Activated CD8-positive, alpha-beta memory T cell treated with anti-CD3 and anti-CD28 coated beads, Interleukin-2, amount 50 U/mL, for 4 hours (primary cell): ENCODE measurements at regions not wholly inside any gene's neighbourhood (a gene's known extent, or its start where the extent isn't known, plus 50 kb on each side); places are given as distances from the start of the nearest gene placed in this dataset.
"Not testable (repeated sequence)": the region's sequence is repeated elsewhere in the genome, so short reads cannot be mapped to it uniquely, and the experiment has no call there.

Experiments used
- DNase-seq: peaks from one replicate; pipeline ENCODE4 v3.0.0-alpha.2; 2020

GRCh38 chr20:53855733-53856132 is 214.7 kb downstream of the BCAS1 start:
- no peak for DNase-seq

GRCh38 chr20:53854609-53854926 is 215.8 kb downstream of the BCAS1 start:
- not testable (repeated sequence) for DNase-seq

DNA sequence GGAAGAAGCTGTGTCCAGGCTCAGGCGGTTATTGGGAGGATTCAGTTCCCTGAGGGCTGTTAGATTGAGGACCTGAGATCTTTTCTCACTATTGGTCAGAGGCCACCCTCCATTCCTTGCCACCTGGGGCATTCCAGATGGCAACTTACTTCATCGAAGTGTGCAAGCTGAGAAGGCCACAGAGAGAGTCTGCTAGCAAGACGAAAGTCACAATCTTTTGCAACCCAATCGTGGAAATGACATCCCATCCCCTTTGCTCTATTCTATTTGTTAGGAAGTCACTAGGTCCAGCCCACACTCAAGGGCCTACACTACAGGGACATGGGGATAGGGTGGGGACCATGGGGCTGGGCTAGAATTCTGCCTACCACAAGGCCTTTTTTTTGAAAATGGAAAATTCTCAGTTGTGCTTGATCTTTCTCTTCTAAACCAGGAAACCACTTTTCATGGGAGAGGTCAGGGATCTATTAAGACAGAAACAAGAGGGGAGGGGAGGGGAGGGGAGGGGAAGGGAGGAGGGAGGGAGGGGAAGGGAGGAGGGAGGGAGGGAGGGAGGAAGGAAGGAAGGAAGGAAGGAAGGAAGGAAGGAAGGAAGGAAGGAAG is 217.2 kb downstream of the BCAS1 start:
- no peak for DNase-seq

- DNase-seq, result no peak
These were observed 217.7 kb downstream of the BCAS1 start for GRCh38 chr20:53852691-53853090.

DNA sequence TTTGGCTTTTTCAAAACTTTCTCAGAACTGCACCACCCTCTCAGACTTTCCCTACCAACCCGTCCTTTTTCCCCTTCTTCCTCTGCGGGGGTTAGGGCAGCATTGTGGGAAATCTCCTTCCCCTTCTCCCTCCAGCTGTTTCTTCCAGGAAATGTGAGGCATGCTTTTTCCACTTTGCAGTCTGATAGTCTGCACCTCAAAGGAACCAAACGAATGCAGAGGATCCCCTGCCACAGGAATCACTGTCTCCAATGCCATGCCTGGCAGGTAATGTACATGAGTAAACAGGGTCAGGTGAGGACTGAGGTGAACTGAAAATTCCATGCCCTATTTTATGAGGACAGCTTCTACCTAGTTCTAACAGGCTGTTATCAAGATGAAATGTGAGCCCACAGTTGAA is 218.4 kb downstream of the BCAS1 start:
- DNase-seq, result no peak

- no peak for DNase-seq
These were observed 220.1 kb downstream of the BCAS1 start for GRCh38 chr20:53850319-53850718.

- DNase-seq, result no peak
These were observed 220.8 kb downstream of the BCAS1 start for GRCh38 chr20:53849471-53850059.

- DNase-seq, result no peak
These were observed 222.1 kb downstream of the BCAS1 start for GRCh38 chr20:53848304-53848703.

- DNase-seq, result no peak
These were observed 222.6 kb downstream of the BCAS1 start for GRCh38 chr20:53847837-53848170.

- DNase-seq, result no peak
These were observed 223.1 kb downstream of the BCAS1 start for GRCh38 chr20:53847139-53847836.

GRCh38 chr20:53846640-53847039 is 223.8 kb downstream of the BCAS1 start:
- no peak for DNase-seq

GRCh38 chr20:53845980-53846379 is 224.4 kb downstream of the BCAS1 start:
- no peak for DNase-seq

DNA sequence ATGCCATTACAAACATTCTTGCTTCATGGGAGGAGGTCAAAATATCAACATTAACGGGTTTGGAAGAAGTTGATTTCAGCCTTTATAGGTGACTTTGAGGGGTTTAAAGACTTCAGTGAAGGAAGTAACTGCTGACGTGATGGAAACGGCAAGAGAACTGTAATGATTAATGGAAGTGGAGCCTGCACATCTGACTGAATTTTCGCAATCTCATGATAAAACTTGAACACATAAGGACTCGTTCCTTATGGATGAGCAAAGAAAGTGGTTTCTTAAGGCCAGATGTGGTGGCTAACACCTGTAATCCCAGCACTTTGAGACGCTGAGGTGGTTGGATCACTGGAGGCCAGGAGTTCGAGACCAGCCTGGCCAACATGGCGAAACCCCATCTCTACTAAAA is 226.1 kb downstream of the BCAS1 start:
- no peak for DNase-seq

DNA sequence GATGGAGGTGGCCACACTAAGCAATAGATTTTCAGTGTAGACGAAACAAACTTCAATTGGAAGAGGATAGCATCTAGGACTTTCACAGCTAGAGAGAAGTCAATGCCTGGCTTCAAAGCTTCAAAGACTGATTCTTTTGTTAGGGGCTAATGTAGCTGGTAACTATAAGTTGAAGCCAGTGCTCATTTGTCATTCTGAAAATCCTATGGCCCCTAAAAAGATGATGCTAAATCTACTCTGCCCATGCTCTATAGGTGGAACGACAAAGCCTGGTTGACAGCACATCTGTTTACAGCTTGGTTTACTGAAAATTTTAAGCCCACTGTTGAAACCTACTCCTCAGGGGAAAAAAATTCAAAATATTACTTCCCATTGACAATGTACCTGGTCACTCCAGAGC is 226.7 kb downstream of the BCAS1 start:
- DNase-seq, result no peak

GRCh38 chr20:53842301-53843099 is 227.9 kb downstream of the BCAS1 start:
- DNase-seq, result peak; percentile 25

DNA sequence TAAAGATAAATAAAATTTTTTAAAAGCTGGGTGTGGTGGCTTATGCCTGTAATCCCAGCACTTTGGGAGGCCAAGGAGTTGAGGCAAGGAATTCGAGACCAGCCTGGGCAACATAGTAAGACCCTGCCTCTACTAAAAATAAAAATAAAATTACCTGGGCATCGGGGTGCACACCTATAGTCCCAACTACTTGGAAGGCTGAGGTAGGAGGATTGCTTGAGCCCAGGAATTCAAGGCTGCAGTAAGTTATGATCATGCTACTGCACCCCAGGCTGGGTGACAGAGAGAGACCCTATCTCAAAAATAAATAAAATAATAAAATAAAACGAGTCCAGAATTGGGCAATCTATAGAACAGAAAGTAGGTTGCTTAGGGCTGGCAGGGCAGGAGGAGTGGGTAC is 228.7 kb downstream of the BCAS1 start:
- no peak for DNase-seq

GRCh38 chr20:53840532-53840931 is 229.9 kb downstream of the BCAS1 start:
- DNase-seq, result no peak

DNA sequence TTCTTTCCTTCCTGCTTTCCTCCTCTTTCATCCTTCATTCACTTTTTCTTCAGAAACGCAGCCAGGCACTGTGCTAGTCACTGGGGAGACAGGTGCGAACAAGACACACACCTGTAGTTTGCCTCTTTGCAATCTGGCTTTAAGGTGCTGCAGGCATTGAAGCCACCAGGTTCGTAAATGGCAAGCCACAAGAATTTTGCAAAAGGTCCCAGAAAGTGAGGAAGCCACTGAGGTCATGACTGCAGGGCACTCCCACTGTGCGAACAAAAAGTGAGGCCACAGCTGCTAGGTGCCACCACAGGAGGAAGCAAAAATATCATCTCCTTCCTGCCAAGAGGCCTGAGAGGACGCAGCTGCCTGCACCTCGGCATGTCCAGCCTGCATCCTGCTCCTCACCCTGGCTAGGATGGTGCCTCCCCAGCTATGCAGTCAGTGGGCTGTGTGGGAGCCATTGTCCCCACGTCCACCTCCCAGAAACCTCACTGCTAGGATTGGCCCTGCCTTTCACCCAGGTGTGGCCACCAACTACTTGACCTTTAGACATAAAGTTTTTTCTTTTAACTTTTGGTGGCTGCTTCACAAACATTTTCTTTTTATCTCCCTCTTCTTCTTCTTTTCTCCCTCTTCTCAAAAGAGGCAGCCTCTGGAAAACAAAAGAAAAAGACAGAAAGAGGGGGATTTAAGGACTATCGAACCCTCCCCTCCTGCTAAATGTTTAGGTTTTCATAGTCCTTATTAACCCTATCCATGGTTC is 230.8 kb downstream of the BCAS1 start:
- peak; percentile 67 for DNase-seq

DNA sequence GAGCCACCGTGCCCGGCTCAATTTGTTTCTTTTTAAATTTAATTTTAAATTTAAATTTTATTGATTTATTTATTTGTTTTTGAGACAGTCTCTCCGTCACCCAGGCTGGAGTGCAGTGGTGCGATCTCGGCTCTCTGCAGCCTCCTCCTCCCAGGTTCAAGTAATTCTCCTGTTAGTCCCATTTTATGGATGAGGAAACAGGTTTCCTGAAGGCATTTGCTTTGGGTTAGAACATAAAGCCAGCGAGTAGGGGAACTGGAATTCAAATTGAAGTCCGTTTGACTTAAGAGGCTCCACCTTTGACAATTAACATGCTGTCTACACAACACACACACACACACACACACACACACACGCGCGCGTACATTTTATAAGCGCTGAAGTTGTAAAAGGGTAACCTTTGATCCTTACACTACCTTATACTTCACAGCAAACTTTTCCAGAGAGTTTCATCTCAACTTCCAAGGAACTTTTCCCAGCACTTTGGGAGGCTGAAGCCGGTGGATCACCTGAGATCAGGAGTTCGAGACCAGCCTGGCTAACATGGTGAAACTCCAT is 232.0 kb downstream of the BCAS1 start:
- DNase-seq, result no peak

DNA sequence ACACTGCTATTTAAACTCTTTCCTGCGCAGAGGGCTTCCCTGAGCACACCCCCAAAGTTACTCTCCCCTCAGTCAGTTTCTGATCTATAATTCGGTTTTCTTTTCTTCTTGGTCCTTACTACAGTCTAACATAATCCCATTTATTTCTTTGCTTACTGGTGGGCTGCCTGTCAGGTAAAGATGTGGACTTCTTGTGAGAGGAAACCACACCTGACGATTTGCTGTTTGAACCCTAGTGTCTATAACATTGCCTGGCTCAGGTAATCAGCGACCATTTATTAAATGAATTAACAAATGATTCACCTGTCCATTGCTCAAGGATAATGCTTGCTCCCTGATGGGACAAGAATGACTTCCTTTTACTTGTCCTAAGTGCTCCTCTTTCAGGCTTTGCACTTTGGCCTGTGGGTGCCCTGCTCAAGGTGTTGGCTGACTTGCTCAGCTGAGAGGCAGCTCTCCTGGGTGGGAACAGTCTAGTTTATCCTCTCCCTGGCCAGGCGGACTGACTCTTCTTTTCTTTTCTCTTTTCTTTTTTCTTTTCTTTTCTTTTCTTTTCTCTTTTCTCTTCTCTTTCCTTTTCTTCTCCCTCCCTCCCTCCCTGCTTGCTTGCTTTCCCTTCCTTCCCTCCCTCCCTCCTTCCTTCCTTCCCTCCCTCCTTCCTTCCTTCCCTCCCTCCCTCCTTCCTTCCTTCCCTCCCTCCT is 233.1 kb downstream of the BCAS1 start:
- DNase-seq, result no peak

GRCh38 chr20:53834749-53835148 is 235.6 kb downstream of the BCAS1 start:
- DNase-seq, result no peak

- no peak for DNase-seq
These were observed 236.3 kb downstream of the BCAS1 start for GRCh38 chr20:53834062-53834442.
